Smooth muscle cell (in vitro differentiated cells): ENCODE measurements at regions not wholly inside any gene's neighbourhood (a gene's known extent, or its start where the extent isn't known, plus 50 kb on each side); places are given as distances from the start of the nearest gene placed in this dataset.

ENCODE experiments used
- DNase-seq: peaks from one replicate; lab custom pipeline; 2025; ENCODE audit not compliant: unreplicated experiment; lab: John Stamatoyannopoulos, UW
- H2AFZ ChIP-seq: fragments of 200-600 bp; sonication (generic); 2 replicates; pipeline ENCODE4 v1.6.0; 2016; ENCODE audit warnings: antibody characterized with exemption, low read depth, mild to moderate bottlenecking
- H3F3A ChIP-seq: fragments of 200-600 bp; sonication (generic); 2 replicates; pipeline ENCODE4 v1.6.0; 2017; ENCODE audit warnings: antibody characterized with exemption, low read depth
- H3K27ac ChIP-seq: fragments of 200-600 bp; sonication (generic); 2 replicates; pipeline ENCODE4 v1.5.1; 2016; ENCODE audit warnings: low read depth, mild to moderate bottlenecking
- H3K27me3 ChIP-seq: fragments of 200-600 bp; sonication (generic); 2 replicates; pipeline ENCODE4 v1.6.1; 2016; ENCODE audit warnings: low read depth, mild to moderate bottlenecking
- H3K36me3 ChIP-seq: fragments of 200-600 bp; sonication (generic); 2 replicates; pipeline ENCODE4 v1.5.1; 2016; ENCODE audit warnings: low read depth
- H3K4me1 ChIP-seq: fragments of 200-600 bp; sonication (generic); 2 replicates; pipeline ENCODE4 v1.5.1; 2016; ENCODE audit warnings: low read depth
- H3K4me2 ChIP-seq: fragments of 200-600 bp; sonication (generic); 2 replicates; pipeline ENCODE4 v1.6.0; 2016; ENCODE audit warnings: mild to moderate bottlenecking
- H3K4me3 ChIP-seq: fragments of 200-600 bp; sonication (generic); 2 replicates; pipeline ENCODE4 v1.5.1; 2016; ENCODE audit warnings: mild to moderate bottlenecking
- H3K79me2 ChIP-seq: fragments of 200-600 bp; sonication (generic); 2 replicates; pipeline ENCODE4 v1.6.0; 2016; ENCODE audit warnings: low read depth, mild to moderate bottlenecking
- H3K9ac ChIP-seq: fragments of 200-600 bp; sonication (generic); 2 replicates; pipeline ENCODE4 v1.6.0; 2016; ENCODE audit warnings: low read depth
- H3K9me3 ChIP-seq: fragments of 200-600 bp; sonication (generic); replicated peaks from 2 replicates; pipeline ENCODE4 v1.5.1; 2016; ENCODE audit warnings: low read depth
- H4K20me1 ChIP-seq: fragments of 200-600 bp; sonication (generic); 2 replicates; pipeline ENCODE4 v1.6.0; 2016; ENCODE audit warnings: low read depth
- CTCF ChIP-seq: fragments of 200-600 bp; sonication (generic); IDR thresholded peaks from 2 replicates; pipeline ENCODE4 v1.5.1; 2017; ENCODE audit warnings: borderline replicate concordance, mild to moderate bottlenecking, antibody characterized with exemption; ENCODE audit not compliant: insufficient read depth, poor library complexity, severe bottlenecking
- WGBS: methylation state at CpG from one replicate; pipeline ENCODE4 v1.1.7; 2016; ENCODE audit warnings: low lambda C conversion rate; 5-methylcytosine and 5-hydroxymethylcytosine counted together

DNA sequence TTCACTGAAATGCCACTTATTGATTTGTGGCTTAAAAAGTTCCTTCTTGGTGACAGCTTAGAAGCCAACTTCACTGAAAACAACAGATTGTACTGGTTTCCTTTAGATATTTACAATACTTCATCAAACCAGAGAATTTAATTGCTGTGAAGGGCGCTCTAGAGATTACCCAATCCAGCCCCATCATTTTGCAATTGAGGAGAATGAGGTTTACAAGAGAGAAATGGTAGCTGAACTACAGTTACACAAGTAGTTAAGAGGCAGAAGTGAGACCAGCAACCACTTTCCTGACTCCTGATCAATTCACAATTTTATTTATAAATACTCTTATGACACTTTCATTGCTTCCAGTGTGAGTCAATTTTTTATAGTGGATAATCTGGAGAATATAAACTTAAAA is 103.5 kb upstream of the APC start:
- H3K27ac ChIP-seq: no peak overlapping the region
- no peaks in the 10 kb centered on the region for H3K4me1 ChIP-seq
- H3K4me3 ChIP-seq: no peak overlapping the region
- no peaks in the 10 kb centered on the region for H3K27me3 ChIP-seq
- H4K20me1 ChIP-seq: no peaks in the 10 kb centered on the region
- H3K4me2 ChIP-seq: no peak overlapping the region
- H3F3A ChIP-seq: no peaks in the 10 kb centered on the region
- H2AFZ ChIP-seq: no peak overlapping the region
- no peaks in the 10 kb centered on the region for H3K9me3 ChIP-seq
- H3K79me2 ChIP-seq: no peaks in the 10 kb centered on the region
- H3K9ac ChIP-seq: no peak overlapping the region
- WGBS: 85% methylated on average over 1 of the region's 1 CpG
- H3K36me3 ChIP-seq: no peaks in the 10 kb centered on the region
- no peak for DNase-seq
- TF ChIP-seq CTCF: no peak

DNA sequence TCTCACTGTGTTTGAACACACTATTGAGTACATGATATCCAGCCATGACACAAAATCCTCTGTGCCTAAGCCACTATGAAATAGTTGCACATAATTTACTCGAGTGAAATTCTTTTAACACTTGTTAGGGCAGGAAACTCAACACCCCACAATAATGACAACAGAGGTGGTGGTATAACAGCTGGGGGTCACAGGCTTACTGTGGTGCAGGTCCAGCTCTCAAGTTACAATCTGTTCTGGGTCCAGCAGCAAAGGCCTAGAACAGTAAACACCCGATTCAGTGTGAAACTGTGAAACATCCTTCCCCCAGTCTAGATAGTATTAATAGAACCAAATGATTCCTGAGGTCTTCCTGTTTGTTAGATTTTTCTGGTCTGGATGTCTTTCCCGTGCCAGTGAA is 102.9 kb upstream of the APC start:
- no peaks in the 10 kb centered on the region for H3F3A ChIP-seq
- H3K79me2 ChIP-seq: no peaks in the 10 kb centered on the region
- H3K27ac ChIP-seq: no peak overlapping the region
- no peak for DNase-seq
- no peak for TF ChIP-seq CTCF
- 89% methylated on average over 3 of the region's 3 CpGs for WGBS
- H4K20me1 ChIP-seq: no peaks in the 10 kb centered on the region
- H2AFZ ChIP-seq: no peak overlapping the region
- no peaks in the 10 kb centered on the region for H3K27me3 ChIP-seq
- no peaks in the 10 kb centered on the region for H3K36me3 ChIP-seq
- H3K4me2 ChIP-seq: no peak overlapping the region
- H3K4me3 ChIP-seq: no peak overlapping the region
- H3K4me1 ChIP-seq: no peaks in the 10 kb centered on the region
- no peak overlapping the region for H3K9ac ChIP-seq
- no peaks in the 10 kb centered on the region for H3K9me3 ChIP-seq

GRCh38 chr5:112635276-112635675 is 102.4 kb upstream of the APC start:
- no peak overlapping the region for H3K4me3 ChIP-seq
- H3K9me3 ChIP-seq: no peaks in the 10 kb centered on the region
- no peaks in the 10 kb centered on the region for H3K36me3 ChIP-seq
- no peaks in the 10 kb centered on the region for H3K4me1 ChIP-seq
- no peak for DNase-seq
- H4K20me1 ChIP-seq: no peaks in the 10 kb centered on the region
- no peaks in the 10 kb centered on the region for H3K27me3 ChIP-seq
- no peaks in the 10 kb centered on the region for H3K79me2 ChIP-seq
- no peak overlapping the region for H2AFZ ChIP-seq
- no peak overlapping the region for H3K27ac ChIP-seq
- 65% methylated on average over 3 of the region's 3 CpGs for WGBS
- H3K4me2 ChIP-seq: no peak overlapping the region
- H3F3A ChIP-seq: no peaks in the 10 kb centered on the region
- TF ChIP-seq CTCF: no peak
- H3K9ac ChIP-seq: no peak overlapping the region
